PC-3 (cell line): ENCODE measurements at regions not wholly inside any gene's neighbourhood (a gene's known extent, or its start where the extent isn't known, plus 50 kb on each side); places are given as distances from the start of the nearest gene placed in this dataset.

Experiments used
- CTCF ChIP-seq: fragments of 300-600 bp; sonication (generic); conservative IDR thresholded peaks from 2 replicates; pipeline ENCODE4 v1.5.1; 2017; ENCODE audit warnings: antibody characterized with exemption, low read depth, mild to moderate bottlenecking, low read length
- EZH2 ChIP-seq: fragments of 300-600 bp; sonication (generic); IDR thresholded peaks from one replicate; pipeline ENCODE4 v1.6.1; 2017; ENCODE audit warnings: antibody characterized with exemption, mild to moderate bottlenecking, low read length; ENCODE audit not compliant: unreplicated experiment

DNA sequence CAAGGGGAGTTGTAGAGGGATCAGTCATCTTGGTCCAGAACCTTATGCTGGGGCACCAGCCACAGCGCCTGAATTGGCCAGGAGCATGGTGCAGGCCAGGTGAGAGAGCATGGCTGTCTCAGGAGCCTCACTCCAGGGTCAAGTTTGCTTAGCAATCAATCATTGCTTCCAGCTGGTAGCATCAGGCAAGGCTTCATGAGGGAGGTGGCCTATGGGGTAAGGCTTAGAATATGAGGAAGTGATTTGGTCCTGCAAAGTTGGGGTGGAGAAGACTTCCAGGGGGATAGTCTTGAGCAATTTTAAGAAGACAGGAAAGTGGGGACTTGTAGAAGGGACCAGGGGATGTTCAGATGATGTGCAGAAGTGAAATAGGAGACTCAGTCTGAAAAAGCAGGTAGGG is 53.9 kb upstream of the PITX1 start:
- TF ChIP-seq CTCF (no peak), EZH2 (no peak)
